HL-60 (cell line): ENCODE measurements at regions not wholly inside any gene's neighbourhood (a gene's known extent, or its start where the extent isn't known, plus 50 kb on each side); places are given as distances from the start of the nearest gene placed in this dataset.
"Not testable (repeated sequence)": the region's sequence is repeated elsewhere in the genome, so short reads cannot be mapped to it uniquely, and the experiment has no call there.

ENCODE experiments used
- DNase-seq, 2 experiments: peaks; one replicate each; pipeline ENCODE4 v3.0.0-alpha.2; 2010 to 2020; ENCODE audit warnings: low read depth in 1 of 2, low spot score in 1 of 2
- H3K27ac ChIP-seq: fragments of 250-450 bp; sonication (Bioruptor Pico); replicated peaks from 2 replicates; pipeline ENCODE4 v1.5.1; 2020; ENCODE audit warnings: mild to moderate bottlenecking, moderate library complexity
- H3K27me3 ChIP-seq: fragments of 250-450 bp; sonication (Bioruptor Pico); 2 replicates; pipeline ENCODE4 v1.5.1; 2021; ENCODE audit warnings: mild to moderate bottlenecking, moderate library complexity; ENCODE audit not compliant: insufficient read depth, poor library complexity, severe bottlenecking
- H3K4me3 ChIP-seq: replicated peaks from 2 replicates; pipeline ENCODE4 v1.5.1; 2011; ENCODE audit warnings: mild to moderate bottlenecking, control low read depth, low read length; ENCODE audit not compliant: insufficient read depth
- CTCF ChIP-seq: IDR thresholded peaks from one replicate; pipeline ENCODE4 v1.5.1; 2011; ENCODE audit warnings: low read length, control low read depth, inconsistent platforms; ENCODE audit not compliant: insufficient read depth
- GABPA ChIP-seq: IDR thresholded peaks from 2 replicates; pipeline ENCODE4 v1.6.1; 2012; ENCODE audit warnings: low read depth
- POLR2AphosphoS5 ChIP-seq: IDR thresholded peaks from 2 replicates; pipeline ENCODE4 v1.6.1; 2012; ENCODE audit warnings: low read depth
- REST ChIP-seq: IDR thresholded peaks from 2 replicates; pipeline ENCODE4 v1.6.1; 2012; ENCODE audit warnings: low read depth; ENCODE audit not compliant: insufficient replicate concordance
- SPI1 ChIP-seq: IDR thresholded peaks from 2 replicates; pipeline ENCODE4 v1.6.1; 2012; ENCODE audit warnings: low read depth, mild to moderate bottlenecking, borderline replicate concordance

GRCh38 chr7:153072806-153073205 is 313.3 kb downstream of the ACTR3B start:
- TF ChIP-seq POLR2AphosphoS5 (no peak), CTCF (no peak), SPI1 (no peak), GABPA (no peak), REST (no peak)
- no peak for DNase-seq
- H3K4me3 ChIP-seq, result no peak overlapping the region
- H3K27me3 ChIP-seq, result no peaks in the 10 kb centered on the region
- H3K27ac ChIP-seq, result no peak overlapping the region

- not testable (repeated sequence) for H3K4me3 ChIP-seq, H3K27ac ChIP-seq, H3K27me3 ChIP-seq, DNase-seq
These were observed 316.7 kb downstream of the ACTR3B start for GRCh38 chr7:153076289-153076688.

- no peak for TF ChIP-seq SPI1
- TF ChIP-seq CTCF, result no peak
- no peak for TF ChIP-seq POLR2AphosphoS5
- no peak for TF ChIP-seq GABPA
- no peak for TF ChIP-seq REST
- DNase-seq, result no peak
- H3K27ac ChIP-seq, result no peak overlapping the region
- H3K27me3 ChIP-seq, result no peaks in the 10 kb centered on the region
- no peak overlapping the region for H3K4me3 ChIP-seq
These were observed 321.9 kb downstream of the ACTR3B start for GRCh38 chr7:153081496-153081895.

GRCh38 chr7:153084278-153084677 is 324.7 kb downstream of the ACTR3B start:
- Histone ChIP-seq H3K27ac (no peak overlapping the region), H3K4me3 (no peak overlapping the region), H3K27me3 (no peaks in the 10 kb centered on the region)
- no peak for DNase-seq
- TF ChIP-seq POLR2AphosphoS5 (no peak), CTCF (no peak), GABPA (no peak), SPI1 (no peak), REST (no peak)
